HG02852 (cell line): ENCODE measurements at regions not wholly inside any gene's neighbourhood (a gene's known extent, or its start where the extent isn't known, plus 50 kb on each side); places are given as distances from the start of the nearest gene placed in this dataset.

Experiments
- ATAC-seq: cut with Tn5 transposase; IDR thresholded peaks from one replicate; pipeline ENCODE4 v1.9.1; 2021; ENCODE audit warnings: mild to moderate bottlenecking, moderate library complexity; ENCODE audit not compliant: unreplicated experiment

DNA sequence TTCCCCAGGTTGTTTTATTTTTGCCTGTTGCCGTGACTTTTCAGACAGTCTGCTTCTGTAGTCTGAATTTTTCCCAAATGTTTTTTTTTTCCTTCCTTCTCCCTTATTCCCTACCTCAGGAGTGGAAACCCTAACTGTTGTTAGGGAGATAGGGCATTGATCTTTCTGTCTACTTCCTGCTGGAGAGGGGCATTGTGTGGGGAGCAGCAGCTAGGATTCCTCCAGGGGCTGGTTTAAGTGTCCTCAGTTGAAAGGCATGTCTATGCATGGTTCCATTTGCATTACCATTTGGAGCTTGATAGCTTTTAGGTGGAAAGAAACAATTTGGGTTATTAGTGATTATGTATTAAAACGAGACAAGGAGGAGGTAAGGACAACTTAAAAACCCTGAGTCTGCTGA is 383.9 kb downstream of the DCAF12L2 start:
- ATAC-seq, result no peak

DNA sequence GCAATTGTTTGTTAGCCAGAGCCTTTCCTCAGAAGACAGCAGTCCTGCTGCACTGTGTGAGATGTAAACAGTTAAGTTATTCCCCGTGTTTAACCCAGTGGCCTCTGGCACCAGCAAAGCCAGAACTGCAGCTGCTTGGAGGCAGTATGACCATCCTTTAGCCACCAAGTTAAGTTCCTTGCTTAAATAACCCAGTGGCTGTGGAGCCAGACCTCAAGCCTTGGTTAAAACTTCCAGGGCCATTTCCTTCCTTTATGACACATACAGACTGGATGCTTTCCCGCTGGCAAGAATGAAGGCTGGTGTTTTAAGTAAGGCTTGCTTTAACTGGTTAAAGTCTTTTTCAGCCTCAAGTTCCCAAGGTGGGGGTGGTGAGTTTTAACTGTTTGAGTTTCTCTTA is 379.8 kb downstream of the DCAF12L2 start:
- ATAC-seq, result no peak

DNA sequence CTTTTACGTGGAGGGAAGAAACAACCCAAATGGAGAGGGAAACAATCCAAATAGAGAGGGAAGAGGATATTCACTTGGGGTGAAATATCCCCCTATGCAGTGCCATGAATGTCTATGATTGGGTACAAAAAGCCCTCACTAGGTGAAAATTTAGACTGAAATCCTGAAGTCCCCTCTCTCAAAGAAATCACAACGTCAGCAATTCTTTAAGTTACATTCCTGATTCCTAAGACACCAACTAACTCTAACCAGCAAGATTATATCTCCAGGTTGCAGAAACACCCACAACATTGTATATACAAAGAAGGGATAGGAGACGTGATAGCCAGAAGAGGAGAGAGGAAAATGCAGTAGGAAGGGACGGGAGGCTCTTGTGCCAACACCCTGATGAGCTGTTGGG is 374.3 kb downstream of the DCAF12L2 start:
- ATAC-seq, result no peak

DNA sequence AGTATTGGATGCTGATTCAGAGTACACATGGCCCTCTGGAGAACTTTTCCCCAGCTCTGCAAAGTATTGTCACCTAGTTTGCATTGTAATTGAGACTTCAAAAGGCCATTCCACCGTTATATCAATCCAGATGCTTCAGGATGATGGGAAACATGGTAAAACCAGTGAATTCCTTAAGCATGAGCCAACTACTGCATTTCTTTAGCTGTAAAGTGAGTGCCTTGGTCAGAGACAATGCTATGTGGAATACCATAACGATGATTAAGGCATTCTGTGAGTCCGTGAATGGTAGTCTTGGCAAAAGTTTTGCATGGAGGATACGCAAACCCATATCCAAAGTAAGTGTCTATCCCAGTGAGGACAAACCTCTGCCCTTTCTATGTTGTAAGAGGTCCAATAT is 355.2 kb downstream of the DCAF12L2 start:
- ATAC-seq, result no peak

DNA sequence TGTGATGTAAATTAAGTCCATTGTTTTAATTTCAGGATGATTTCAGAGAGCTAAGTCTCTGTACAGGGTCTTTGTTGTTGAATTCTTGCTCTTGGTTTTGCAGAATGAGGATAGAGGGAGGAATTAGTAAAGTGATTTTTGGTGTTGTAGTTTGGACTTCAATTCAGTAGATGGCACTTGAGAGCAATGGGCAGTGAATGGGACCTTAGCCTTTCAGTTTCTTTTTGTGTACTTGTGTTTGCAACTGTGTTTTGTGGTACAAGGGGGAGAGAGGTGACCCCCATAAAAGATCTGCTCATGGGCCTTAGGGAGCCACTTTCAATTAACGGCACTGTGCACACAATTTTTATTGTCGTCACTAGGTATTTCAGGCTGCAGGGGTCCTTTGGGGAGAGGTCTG is 340.0 kb downstream of the DCAF12L2 start:
- ATAC-seq, result no peak

DNA sequence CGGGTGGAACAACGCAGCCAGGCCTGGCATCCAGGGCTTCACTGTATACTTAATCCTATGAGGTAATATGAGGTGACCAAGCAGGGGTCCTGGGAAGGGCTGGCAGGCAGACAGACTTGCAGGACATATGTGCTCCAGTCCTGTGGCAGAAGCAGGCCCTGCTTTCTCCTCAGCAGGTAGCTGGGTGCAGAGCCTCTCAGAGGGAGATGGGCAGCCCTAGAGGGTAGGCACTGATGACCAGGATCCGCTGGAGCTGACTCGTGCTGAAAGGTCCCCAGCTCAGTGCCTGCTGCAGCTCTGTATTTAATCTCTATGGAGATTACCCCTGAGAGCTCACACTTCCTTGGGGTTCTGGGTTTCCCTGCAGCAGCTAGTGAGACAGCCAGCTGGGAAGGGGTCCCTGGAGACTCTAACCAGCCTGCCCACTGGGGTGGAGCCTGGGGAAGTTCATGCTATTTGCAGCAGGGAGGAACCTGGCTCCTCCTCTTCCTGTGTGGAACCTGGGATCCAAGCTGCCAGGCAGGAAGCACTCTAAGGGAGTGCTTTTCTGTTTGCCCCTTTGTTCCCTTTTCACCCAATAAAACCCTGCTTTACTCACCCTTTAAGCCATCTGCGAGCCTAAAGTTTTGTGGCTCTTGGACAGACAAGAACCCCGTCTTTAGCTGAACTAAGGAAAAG is 339.2 kb downstream of the DCAF12L2 start:
- ATAC-seq, result no peak

DNA sequence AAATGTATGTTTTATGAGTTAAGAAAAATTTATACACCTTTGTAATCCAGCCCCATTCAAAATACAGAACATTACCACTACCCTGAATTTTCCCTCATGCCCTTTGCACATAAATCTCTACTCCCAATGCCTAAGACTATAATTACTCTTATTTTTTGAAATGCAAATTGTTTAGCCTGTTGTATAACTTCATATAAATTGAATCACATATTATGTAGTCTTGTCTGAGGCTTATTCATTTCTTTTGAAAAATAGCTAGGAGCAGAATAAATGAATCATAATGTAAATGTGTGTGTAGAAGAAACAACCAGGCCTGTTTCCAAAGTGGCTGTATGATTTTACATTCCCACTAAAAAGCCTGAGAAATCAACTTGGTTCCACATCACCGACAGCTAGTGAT is 319.8 kb downstream of the DCAF12L2 start:
- ATAC-seq, result no peak

DNA sequence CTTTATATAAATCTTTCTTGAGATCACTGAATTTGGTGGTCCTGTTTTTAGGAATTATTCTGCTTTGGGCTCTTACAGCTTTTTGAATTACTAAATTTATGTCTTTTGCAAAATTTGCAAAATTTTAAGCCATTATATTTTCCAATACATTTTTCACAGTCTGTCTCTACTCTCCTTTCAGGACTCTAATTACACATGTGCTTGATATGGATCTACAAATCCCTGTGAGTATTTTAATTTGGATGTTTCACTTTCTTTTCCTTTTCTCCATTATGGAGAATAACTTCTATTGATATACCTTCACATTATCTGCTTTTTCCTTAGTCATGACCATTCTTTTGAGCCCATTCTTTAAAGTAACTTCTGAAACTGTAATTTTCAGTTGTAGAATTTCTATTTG is 315.4 kb downstream of the DCAF12L2 start:
- ATAC-seq, result no peak

DNA sequence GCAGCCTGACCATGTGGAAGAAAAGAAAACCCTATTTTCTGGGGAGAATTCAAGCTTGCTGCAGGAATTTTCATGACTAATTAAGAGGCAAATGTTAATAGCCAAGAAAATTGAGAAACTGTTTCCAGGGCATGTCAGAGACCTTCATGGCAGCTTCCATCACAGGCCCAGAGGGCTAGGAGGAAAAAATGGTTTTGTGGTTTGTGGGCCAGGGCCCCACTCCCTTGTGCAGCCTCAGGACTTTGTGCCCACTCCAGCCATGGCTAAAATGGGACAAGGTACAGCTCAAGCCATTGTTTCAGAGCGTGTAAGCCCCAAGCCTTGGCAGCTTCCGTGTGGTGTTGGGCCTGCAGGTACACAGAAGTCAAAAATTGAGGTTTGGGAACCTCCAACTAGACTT is 282.9 kb downstream of the DCAF12L2 start:
- ATAC-seq, result no peak

DNA sequence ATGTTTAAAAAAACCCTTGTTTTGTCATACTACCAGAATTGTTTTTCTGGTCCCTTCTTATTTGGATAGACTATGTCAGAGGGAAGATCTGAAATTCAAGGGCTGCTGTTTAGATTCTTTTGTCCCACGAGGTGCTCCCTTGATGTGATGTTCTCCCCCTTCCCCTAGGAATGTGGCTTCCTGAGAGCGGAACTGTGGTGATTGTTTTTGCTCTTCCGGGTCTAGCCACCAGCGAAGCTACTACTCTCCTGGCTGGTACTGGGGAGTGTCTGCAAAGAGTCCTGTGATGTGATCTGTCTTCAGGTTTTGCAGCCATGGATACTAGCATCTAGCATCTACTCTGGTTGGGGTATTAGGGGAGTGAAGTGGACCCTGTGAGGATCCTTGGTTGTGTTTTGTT is 271.1 kb downstream of the DCAF12L2 start:
- ATAC-seq, result no peak

DNA sequence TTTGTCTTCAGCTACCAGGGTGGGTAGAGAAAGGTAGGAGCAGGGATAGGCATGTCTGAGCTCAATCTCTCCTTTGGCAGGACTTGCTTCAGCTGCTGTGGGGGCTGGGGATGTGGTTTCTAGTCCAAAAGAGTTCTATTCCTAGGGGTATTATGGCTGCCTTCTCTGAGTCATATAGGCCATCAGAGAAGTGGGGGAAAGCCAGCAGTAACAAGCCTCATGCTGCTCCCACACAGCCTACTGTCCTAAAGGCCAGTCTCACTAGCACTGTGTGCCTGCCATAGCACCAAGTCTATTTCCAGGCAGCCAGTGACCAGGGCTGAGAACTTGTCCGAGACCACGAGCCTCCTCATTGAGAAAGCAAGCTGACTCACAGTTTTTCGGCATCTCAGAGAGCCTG is 270.6 kb downstream of the DCAF12L2 start:
- no peak for ATAC-seq

DNA sequence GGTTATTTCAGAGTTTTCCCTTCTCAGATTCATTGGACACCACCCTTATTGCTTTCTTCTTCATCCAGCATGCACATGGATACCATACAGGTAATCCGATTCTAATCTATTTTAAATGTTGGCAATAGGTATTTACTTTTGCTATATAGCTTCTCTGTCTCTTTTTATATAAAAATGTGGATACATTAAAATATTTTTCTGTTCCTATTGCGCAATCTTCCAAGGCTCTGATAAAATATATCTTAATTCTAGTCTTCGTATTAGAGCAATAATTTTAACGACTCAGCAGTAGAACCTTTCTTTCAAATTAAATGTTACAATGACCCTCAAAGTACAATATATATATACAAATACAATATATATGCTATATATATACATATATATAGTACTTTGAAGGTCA is 239.8 kb downstream of the DCAF12L2 start:
- no peak for ATAC-seq

DNA sequence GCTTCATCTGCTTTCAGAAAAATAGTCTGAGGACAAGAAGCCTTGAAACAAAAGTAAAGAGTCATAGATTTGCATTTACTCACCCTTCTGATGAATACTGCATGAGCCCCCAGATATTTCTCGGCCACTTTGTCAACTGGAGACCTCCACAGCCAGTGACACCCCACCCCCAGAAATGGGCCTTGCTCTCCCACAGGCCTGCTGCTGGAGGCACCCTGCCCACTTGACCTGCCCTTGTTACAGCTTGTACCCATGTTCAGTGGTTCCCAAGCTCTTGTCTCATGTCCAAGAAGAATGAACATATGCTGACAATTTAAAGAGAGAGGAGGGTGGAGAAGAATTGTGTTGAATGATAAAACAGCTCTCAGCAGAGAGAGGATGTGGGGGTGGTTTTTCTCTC is 225.1 kb downstream of the DCAF12L2 start:
- no peak for ATAC-seq

DNA sequence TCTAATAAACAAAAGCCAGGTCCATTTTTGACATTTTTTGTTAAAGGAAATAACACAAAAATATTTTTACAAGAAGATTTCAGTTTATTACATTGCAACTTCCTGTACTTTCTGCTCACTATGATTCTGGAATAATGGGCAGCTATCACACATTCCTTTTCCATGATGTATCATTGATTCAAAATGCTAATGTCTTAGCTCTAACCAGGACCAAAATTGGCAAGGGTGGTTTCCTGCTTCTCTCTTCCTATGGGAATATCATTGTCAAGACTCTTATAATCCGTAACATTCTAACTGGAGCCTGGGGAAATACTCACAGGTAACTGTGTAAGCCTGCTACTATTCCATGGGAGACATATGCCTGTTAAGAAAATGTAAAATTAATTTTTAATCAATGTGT is 218.6 kb downstream of the DCAF12L2 start:
- ATAC-seq, result no peak

DNA sequence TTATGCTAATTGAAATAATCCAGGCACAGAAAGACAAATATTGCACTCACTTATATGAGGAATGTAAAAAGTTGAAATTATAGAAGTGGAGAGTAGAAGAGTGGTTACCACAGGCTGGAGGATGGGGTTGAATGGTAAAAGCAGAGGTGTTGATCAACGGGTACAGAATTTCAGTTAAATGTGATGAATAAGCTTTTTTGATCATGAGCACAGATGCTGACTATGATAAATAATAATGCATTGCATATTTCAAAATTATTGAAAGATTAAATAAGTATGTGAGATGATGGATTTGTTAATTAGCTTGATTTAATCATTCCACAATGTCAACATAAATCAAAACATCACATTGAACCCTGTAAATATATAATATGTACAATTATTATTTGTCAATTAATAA is 213.1 kb downstream of the DCAF12L2 start:
- ATAC-seq, result no peak

DNA sequence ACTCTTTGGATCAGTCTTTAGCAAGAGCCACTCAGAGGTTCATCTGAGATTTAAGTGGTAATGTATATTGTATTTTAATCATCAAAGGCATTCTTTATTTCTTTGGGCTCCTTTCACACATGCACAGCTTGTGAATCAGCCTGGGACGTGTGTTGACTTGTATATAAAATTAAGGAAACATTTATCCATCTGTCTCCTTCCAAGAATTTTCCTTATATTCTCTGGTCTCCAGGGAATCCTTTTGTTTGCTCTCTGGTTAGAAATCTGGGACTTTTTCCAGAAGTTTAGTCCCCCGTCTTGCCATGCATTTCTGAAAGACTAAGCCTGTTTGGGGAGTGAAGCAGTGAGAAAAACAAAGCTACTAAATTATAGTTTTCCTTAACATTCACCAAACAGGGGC is 212.3 kb downstream of the DCAF12L2 start:
- no peak for ATAC-seq

DNA sequence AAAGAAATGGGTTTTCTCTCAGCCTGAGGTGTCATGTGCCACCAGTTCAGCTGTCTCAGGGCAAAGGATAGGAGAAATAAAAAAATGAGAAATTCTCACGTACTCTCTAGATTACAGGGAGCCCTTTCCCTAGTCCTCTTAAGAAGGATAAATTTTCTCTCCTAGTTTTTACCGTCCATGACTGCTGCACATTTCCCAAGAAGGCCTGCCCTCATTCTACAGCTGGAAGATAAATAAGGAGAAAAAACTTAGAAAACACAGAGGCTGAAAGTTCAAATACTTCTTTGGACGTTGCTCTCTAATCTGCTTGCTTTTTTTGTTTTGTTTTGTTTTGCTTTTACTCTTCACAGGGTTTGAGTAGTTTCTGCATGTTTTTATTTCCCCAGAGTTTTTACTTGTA is 211.9 kb downstream of the DCAF12L2 start:
- ATAC-seq, result no peak

DNA sequence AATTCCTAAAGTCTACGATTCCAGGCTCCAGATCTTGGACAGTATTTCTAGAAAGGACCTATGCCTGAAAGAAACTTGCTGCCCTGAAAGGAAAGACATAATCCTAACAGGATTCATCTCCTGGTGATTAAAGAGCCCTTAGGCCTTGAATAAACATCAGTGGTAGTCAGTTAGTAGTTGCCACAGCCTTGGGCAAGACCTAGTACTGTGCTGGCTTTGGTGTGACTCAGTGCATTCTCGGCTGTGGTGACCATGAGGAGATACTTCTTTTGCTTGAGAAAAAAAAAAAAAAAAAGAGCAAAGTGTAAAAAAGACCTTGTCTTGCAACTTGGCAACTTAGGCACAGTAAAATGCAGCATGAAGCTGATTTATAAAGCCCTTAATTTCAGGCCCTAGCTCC is 188.2 kb downstream of the DCAF12L2 start:
- no peak for ATAC-seq

DNA sequence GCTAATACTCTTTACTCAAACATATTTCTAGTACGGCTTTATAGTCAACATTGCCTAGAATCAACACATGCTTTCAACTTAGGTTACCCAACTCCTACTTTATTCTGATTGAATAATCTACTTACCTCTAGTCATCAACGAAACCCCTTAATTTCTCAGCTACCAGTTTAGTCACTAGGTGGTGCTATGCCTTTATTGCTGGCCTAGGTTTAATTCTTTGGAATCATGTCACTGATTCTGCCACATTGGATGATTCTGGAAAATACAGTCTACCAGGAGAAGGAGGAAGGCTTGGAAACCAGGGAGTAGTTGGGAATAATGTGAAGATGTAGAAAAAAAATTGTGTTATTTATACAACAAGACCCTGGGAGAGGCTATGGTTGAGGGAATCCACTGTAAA is 167.7 kb downstream of the DCAF12L2 start:
- ATAC-seq, result no peak

DNA sequence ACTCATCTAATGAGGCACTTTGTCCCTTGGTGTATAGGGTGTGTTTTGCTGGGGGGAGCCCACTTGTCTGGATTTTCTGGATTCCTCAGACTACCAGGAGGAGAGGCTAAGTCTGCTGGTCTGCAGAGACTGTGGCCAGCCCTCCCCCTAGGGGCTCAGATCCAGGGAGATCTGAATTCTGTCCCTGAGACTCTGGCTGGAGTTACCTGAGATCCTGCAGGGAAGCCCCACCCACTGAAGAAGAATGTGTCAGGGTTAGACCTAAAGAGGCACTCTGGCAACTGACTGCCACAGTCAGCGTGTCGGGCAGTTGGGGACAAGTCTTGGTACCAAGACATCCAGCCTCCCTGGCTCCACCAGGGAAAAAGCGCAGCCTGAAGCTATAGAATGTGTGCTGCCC is 138.9 kb downstream of the DCAF12L2 start:
- ATAC-seq, result no peak

DNA sequence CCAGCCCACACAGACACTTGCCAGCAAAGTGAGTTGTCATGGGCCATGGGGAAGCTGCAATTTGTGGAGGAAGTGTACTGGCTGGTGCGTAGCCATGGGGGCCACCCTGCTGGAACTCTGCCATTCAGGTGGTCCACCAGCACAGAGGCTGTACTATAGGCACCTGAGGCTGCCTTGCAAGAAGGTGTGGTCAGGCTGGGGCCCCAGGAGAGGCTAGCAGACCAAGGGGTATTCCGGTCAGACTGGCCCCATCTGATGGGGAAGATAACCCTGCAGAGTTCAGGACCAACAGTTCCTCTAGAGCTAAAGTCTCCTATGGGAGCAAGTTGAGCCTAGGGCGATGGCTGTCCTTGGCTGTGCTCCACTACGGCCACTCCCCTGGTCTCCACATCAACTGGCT is 136.1 kb downstream of the DCAF12L2 start:
- ATAC-seq, result no peak

DNA sequence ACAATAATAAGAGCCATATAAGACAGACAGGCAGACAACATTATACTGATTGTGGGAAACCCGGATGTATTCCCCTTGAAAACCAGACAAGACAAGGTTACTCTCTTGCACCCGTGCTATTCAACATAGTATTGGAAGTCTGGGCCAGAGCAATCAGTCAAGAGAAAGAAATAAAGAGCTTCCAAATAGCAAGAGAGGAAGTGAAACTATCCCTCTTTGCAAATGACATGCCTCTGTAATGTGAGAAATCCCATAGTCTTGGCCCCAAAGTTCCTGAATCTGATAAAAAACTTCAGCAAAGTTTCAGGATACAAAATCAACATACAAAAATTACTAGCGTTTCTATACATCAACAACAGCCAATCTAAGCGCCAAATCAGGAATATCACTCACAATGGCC is 102.1 kb downstream of the DCAF12L2 start:
- ATAC-seq, result no peak

DNA sequence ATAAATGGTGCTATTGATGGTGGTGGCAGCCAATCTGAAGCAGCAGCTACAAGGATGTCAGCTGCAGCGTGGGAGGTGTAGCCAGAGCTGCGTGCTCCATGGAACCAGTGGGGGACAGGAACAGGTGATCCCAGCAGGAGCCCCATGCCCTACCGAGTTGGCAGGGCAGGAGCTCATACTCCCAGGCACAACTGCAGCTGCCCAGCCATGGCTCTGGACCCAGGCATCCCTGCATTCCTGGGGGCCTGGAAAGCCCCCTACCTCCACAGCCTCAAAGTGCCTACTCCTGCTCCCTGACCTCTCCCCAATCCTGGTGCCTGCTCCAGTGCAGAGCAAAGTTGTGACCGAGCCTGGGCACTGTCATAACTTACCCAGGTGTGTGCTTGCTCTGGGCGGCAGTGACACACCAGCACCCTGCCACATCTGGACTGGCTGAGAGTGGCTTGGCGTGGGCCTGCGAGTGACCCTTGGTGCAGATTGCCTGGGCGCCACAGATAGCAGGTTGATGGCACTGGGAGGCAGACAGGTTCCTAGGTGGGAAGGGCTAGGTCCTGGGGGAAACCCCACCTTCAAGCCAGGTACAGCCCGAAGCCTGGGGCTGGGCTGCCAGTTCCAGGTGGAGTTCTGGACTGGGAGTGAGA is 101.1 kb downstream of the DCAF12L2 start:
- ATAC-seq, result no peak
